ENCODE measurements at regions not wholly inside any gene's neighbourhood (a gene's known extent, or its start where the extent isn't known, plus 50 kb on each side); places are given as distances from the start of the nearest gene placed in this dataset.

GRCh38 chr5:153352685-153353219, 137.7 kb upstream of the GRIA1 start:
- TF ChIP-seq CTCF (IDR thresholded peaks at IDR 0.05), result no peak
- DNase-seq, result no peak
- peak overlapping the region in 4 of 10 donors; percentile 2 to 29 (median 20) for H3K4me3 ChIP-seq
- H3K36me3 ChIP-seq, result no peaks in the 10 kb centered on the region
- H3K4me1 ChIP-seq, result peaks cover 0 to 10% (median 0%) of the 10 kb centered on the region in 9 donors
- peaks cover 0 to 44% (median 20%) of the 10 kb centered on the region in 7 donors for H3K27me3 ChIP-seq
- WGBS, 2 donors, result 3 to 6% methylated on average over 11 of the region's 11 CpGs
- peaks cover 0 to 4% (median 0%) of the 10 kb centered on the region in 11 donors for H3K9me3 ChIP-seq
- intact Hi-C loops (cut with DNase I), result no loop called here
- no peak overlapping the region for H3K27ac ChIP-seq
- ATAC-seq, result peak in 1 of 8 donors; percentile 45

DNA sequence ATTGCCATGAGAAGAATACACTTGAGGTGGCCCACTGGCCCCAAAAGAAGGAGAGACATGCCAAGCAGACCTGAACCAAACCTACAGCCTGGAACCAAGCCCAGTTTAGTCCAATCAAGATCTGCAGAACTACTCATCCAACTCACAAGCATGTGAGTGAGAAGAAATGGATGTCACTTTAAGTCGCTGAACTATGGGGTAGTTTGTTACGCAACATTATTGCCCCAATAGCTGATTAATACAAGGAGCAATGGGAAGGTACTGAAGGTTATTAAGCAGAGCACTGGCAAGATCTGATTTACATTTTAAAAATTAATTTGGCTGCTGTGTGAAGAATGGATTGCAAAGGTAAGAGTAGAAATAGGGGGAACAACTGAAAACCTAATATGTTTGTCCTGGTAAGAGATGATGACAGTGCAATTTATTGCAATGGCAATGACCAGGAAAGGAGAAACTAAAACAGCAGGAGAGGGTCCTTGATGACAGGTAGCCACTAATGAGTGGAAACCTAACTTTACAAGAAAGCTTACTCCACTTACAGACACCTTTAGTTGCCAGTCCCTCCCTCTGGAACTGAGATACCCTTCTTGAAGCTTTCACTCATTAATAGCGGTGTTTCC, 132.9 kb upstream of the GRIA1 start:
- TF ChIP-seq CTCF (IDR thresholded peaks at IDR 0.05), result no peak
- Histone ChIP-seq H3K9me3 (peaks cover 0 to 4% (median 0%) of the 10 kb centered on the region in 11 donors), H3K36me3 (no peaks in the 10 kb centered on the region), H3K4me3 (no peak overlapping the region), H3K27ac (no peak overlapping the region), H3K4me1 (peaks cover 0 to 7% (median 0%) of the 10 kb centered on the region in 9 donors), H3K27me3 (peaks cover 0 to 11% (median 5%) of the 10 kb centered on the region in 7 donors)
- DNase-seq (no peak), ATAC-seq (no peak)
- intact Hi-C loops (cut with DNase I), result no loop called here
- WGBS, 2 donors, result 92 to 94% methylated on average over 3 of the region's 3 CpGs

DNA sequence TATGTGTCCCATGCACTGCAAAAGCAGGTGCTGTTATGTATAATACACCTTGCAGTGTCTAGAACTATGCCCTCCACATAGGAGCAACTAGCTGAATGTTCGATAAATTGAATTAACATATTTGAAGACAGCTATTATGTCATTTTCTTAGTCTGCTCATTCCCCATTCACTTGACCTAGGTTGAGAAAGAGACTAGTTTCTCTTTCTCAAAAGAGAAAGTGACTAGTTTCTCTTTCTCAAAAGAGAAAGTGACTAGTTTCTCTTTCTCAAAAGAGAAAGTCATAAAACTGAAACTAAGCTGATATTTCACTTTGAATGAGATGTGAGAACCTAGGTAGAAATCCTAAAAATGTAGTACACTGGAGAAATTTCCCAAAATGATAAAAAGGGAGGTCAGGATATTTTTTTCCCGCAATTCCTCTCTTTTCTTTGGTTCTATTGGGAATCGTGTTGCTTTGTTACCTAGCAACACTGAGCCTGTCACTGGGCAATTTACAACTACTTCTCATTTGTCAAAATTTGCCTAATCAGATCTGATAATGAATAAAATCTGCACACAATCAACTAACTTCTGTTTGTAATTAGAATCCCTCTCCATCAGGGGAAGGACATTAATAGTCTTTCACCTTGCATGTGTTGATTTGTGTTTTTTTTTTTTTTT, 132.0 kb upstream of the GRIA1 start:
- intact Hi-C loops (cut with DNase I), result no loop called here
- Histone ChIP-seq H3K4me1 (no peaks in the 10 kb centered on the region), H3K27ac (no peak overlapping the region), H3K9me3 (peaks cover 0 to 4% (median 0%) of the 10 kb centered on the region in 11 donors), H3K4me3 (no peak overlapping the region), H3K36me3 (no peaks in the 10 kb centered on the region), H3K27me3 (peaks cover 0 to 4% (median 0%) of the 10 kb centered on the region in 7 donors)
- DNase-seq, result no peak
- WGBS, 2 donors, result 75 to 79% methylated on average over 3 of the region's 3 CpGs
- no peak for TF ChIP-seq CTCF (IDR thresholded peaks at IDR 0.05)
- ATAC-seq, result no peak

DNA sequence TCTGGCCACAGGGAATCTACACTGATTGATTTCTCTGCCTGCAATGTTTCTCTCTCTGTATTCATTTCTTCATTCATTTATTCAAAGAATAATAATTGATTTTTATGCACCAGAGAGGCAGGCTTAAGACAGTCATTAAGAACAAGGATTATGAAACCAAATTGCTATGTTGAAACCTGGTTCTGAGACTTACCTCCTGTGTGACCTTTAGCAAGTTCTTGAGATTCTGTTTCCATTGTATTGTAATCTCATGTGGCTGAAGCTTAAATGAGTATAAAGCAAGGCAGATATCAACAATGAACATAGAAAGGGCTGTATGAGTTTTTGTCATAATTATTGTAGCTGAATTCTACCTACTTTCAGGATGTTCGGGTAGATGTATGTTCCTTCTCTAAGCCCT, 129.6 kb upstream of the GRIA1 start:
- WGBS, 2 donors, result 88 to 93% methylated on average over 1 of the region's 1 CpG
- no peak overlapping the region for H3K27ac ChIP-seq

More for the DNA sequence above, 129.6 kb upstream of the GRIA1 start:
- TF ChIP-seq CTCF (IDR thresholded peaks at IDR 0.05), result no peak
- Histone ChIP-seq H3K9me3 (peaks cover 0 to 4% (median 0%) of the 10 kb centered on the region in 11 donors), H3K4me3 (no peak overlapping the region), H3K36me3 (no peaks in the 10 kb centered on the region), H3K27me3 (no peaks in the 10 kb centered on the region), H3K4me1 (no peaks in the 10 kb centered on the region)
- DNase-seq, result no peak
- ATAC-seq, result no peak
- intact Hi-C loops (cut with DNase I), result no loop called here

All from heart right ventricle (tissue), 16 donors.